VCaP (cell line): ENCODE measurements at regions not wholly inside any gene's neighbourhood (a gene's known extent, or its start where the extent isn't known, plus 50 kb on each side); places are given as distances from the start of the nearest gene placed in this dataset.

ENCODE experiments used
- H3K27ac ChIP-seq: fragments of 450-650 bp; 2 replicates; pipeline ENCODE4 v1.5.1; 2017
- CTCF ChIP-seq: fragments of 450-650 bp; conservative IDR thresholded peaks from 2 replicates; pipeline ENCODE4 v1.5.1; 2017; ENCODE audit warnings: mild to moderate bottlenecking, moderate library complexity

GRCh38 chr16:5575121-5575520 lies 477.5 kb upstream of the EEF2KMT start:
- no peak overlapping the region for H3K27ac ChIP-seq
- TF ChIP-seq CTCF = no peak

GRCh38 chr16:5572056-5572455 lies 474.5 kb upstream of the EEF2KMT start:
- H3K27ac ChIP-seq = no peak overlapping the region
- TF ChIP-seq CTCF = no peak

- TF ChIP-seq CTCF = no peak
- H3K27ac ChIP-seq = no peak overlapping the region
These were observed 473.9 kb upstream of the EEF2KMT start for GRCh38 chr16:5571446-5571845.

- no peak for TF ChIP-seq CTCF
These were observed 464.2 kb upstream of the EEF2KMT start for GRCh38 chr16:5561800-5562199.

GRCh38 chr16:5560084-5560483 lies 462.5 kb upstream of the EEF2KMT start:
- no peak for TF ChIP-seq CTCF
- H3K27ac ChIP-seq = no peak overlapping the region

More at GRCh38 chr16:5561800-5562199, 464.2 kb upstream of the EEF2KMT start:
- H3K27ac ChIP-seq = no peak overlapping the region

GRCh38 chr16:5557966-5558365 lies 460.4 kb upstream of the EEF2KMT start:
- TF ChIP-seq CTCF = no peak
- H3K27ac ChIP-seq = no peak overlapping the region

- TF ChIP-seq CTCF = no peak
- H3K27ac ChIP-seq = no peak overlapping the region
These were observed 459.9 kb upstream of the EEF2KMT start for GRCh38 chr16:5557448-5557847.
